CD4-positive, alpha-beta memory T cell (primary cell): ENCODE measurements at regions not wholly inside any gene's neighbourhood (a gene's known extent, or its start where the extent isn't known, plus 50 kb on each side); places are given as distances from the start of the nearest gene placed in this dataset.

Experiments
- CTCF ChIA-PET: fragments of 350-600 bp; sonication (Branson Sonifier 250); formaldehyde crosslinking; loops from one replicate; lab custom pipeline; 2021; ENCODE audit warnings: inconsistent platforms; ENCODE audit not compliant: partially characterized antibody; lab: Charles Lee
- POLR2A ChIA-PET: fragments of 350-600 bp; sonication (Branson Sonifier 250); formaldehyde crosslinking; loops from one replicate; lab custom pipeline; 2021; ENCODE audit not compliant: partially characterized antibody; lab: Charles Lee
- DNase-seq, 5 donors: peaks; one replicate each; pipeline versions ENCODE4 v3.0.0 to v3.0.0-alpha.2; 2020 to 2022; ENCODE audit warnings: mixed read lengths in 1 of 5
- H3K27ac ChIP-seq: one replicate; pipeline ENCODE4 v1.7.0; 2013; ENCODE audit warnings: low read depth, low read length
- H3K27me3 ChIP-seq: 2 replicates; pipeline ENCODE4 v1.7.0; 2013; ENCODE audit warnings: mild to moderate bottlenecking, low read length, moderate library complexity; ENCODE audit not compliant: insufficient read depth
- H3K36me3 ChIP-seq: 2 replicates; pipeline ENCODE4 v1.7.0; 2013; ENCODE audit warnings: mild to moderate bottlenecking, low read length, moderate library complexity; ENCODE audit not compliant: insufficient read depth
- H3K4me1 ChIP-seq: 2 replicates; pipeline ENCODE4 v1.7.0; 2013; ENCODE audit warnings: mild to moderate bottlenecking, low read length, moderate library complexity; ENCODE audit not compliant: insufficient read depth
- H3K4me3 ChIP-seq, 2 donors: one replicate each; pipeline ENCODE4 v1.7.0; 2013; ENCODE audit warnings: low read length in 2 of 2, mild to moderate bottlenecking in 1 of 2
- H3K9me3 ChIP-seq, 2 donors: one replicate each; pipeline ENCODE4 v1.7.0; 2013; ENCODE audit warnings: low read length in 2 of 2, control low read depth in 1 of 2; ENCODE audit not compliant: control insufficient read depth in 1 of 2
- H3K27ac Mint-ChIP-seq, 7 donors: one replicate each; pipeline ENCODE4 v1.8.0; 2020 to 2021; ENCODE audit warnings: mixed read lengths in 7 of 7, mild to moderate bottlenecking in 6 of 7, inconsistent platforms in 3 of 7, moderate library complexity in 3 of 7
- H3K27me3 Mint-ChIP-seq, 2 donors: one replicate each; pipeline ENCODE4 v1.8.0; 2020 to 2021; ENCODE audit warnings: mixed read lengths in 2 of 2
- H3K36me3 Mint-ChIP-seq, 2 donors: one replicate each; pipeline ENCODE4 v1.8.0; 2020 to 2021; ENCODE audit warnings: mixed read lengths in 2 of 2, inconsistent platforms in 1 of 2, mild to moderate bottlenecking in 1 of 2
- H3K4me1 Mint-ChIP-seq, 4 donors: one replicate each; pipeline ENCODE4 v1.8.0; 2020 to 2021; ENCODE audit warnings: mixed read lengths in 4 of 4, mild to moderate bottlenecking in 1 of 4
- H3K4me3 Mint-ChIP-seq, 8 donors: one replicate each; pipeline ENCODE4 v1.8.0; 2020 to 2021; ENCODE audit warnings: mixed read lengths in 8 of 8, mild to moderate bottlenecking in 7 of 8, moderate library complexity in 6 of 8, inconsistent platforms in 3 of 8
- H3K9me3 Mint-ChIP-seq, 8 donors: one replicate each; pipeline ENCODE4 v1.8.0; 2020 to 2021; ENCODE audit warnings: mixed read lengths in 8 of 8, mild to moderate bottlenecking in 5 of 8, inconsistent platforms in 3 of 8, moderate library complexity in 1 of 8
- intact Hi-C: fragments of 100-400 bp; cut with micrococcal nuclease; formaldehyde crosslinking; loops from one replicate; pipeline ENCODE4 v1.15.1; 2023

DNA sequence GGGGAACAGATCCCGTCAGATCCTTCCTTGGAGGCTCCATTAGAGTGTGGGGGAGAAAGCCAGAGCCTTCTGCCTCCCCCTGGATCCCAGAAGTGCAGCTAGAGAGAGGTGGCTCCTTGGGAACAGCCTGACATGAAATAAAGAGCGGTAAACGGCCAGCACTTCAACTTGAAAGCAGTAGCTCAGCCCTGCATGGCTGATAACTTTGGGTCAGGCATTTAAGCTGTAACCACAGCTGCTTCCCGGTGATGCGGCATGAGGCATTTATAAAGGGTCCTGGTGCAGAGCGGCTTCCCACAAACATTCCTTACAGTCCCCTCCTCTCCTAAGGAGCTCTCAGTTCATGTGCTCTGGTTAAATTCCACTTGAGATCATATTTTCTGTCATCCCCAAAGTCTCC, 960.3 kb downstream of the VRK1 start:
- ChIA-PET CTCF (no interaction called here), POLR2A (interaction anchor here (1.1 to 1.6 kb wide), 2 partner anchors 10 to 33 kb away, joined by 3 to 4 read pairs; no protein-coding TSS in a partner anchor)
- no peak for DNase-seq
- H3K9me3 Mint-ChIP-seq = no peaks in the 10 kb centered on the region
- Histone ChIP-seq H3K27ac (no peak overlapping the region), H3K4me3 (no peak overlapping the region), H3K27me3 (no peaks in the 10 kb centered on the region), H3K36me3 (no peaks in the 10 kb centered on the region), H3K4me1 (peaks cover 2% of the 10 kb centered on the region), H3K9me3 (no peaks in the 10 kb centered on the region)
- no peak overlapping the region for H3K27ac Mint-ChIP-seq
- H3K27me3 Mint-ChIP-seq = peaks cover 0 to 2% of the 10 kb centered on the region in 2 donors
- H3K36me3 Mint-ChIP-seq = no peaks in the 10 kb centered on the region
- H3K4me1 Mint-ChIP-seq = peaks cover 3 to 9% (median 7%) of the 10 kb centered on the region in 4 donors
- intact Hi-C loops = no loop called here
- H3K4me3 Mint-ChIP-seq = no peak overlapping the region

- ChIA-PET POLR2A (no interaction called here), CTCF (no interaction called here)
Measured at GRCh38 chr14:97760050-97760449, 962.9 kb downstream of the VRK1 start.

DNA sequence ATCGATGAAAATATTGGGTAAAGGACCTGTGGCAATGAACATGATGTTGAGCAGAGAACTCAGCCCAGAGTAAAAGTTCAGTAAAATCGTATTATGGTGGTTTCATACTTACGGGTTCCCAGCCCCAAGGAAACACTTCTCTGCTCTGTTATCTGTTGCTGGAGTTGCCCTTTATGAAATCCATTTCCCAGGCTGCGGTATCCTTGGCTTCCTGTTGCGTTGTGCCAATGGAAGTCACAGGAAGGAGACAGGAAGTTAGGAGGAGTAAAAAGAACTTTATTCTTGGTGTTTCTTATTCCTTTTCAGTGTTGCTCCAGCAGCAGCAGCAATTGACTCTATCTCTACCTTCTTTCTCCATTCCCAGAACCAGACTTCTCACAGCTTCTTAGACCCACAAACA, 965.2 kb downstream of the VRK1 start:
- Histone ChIP-seq H3K4me1 (peaks cover 8% of the 10 kb centered on the region), H3K9me3 (no peaks in the 10 kb centered on the region), H3K27me3 (no peaks in the 10 kb centered on the region), H3K27ac (no peak overlapping the region), H3K4me3 (no peak overlapping the region), H3K36me3 (no peaks in the 10 kb centered on the region)
- Mint-ChIP-seq H3K4me3 (no peak overlapping the region), H3K27ac (peak overlapping the region in 4 of 7 donors; percentile 0 to 65 (median 26)), H3K9me3 (no peaks in the 10 kb centered on the region), H3K4me1 (peaks cover 12 to 16% (median 13%) of the 10 kb centered on the region in 4 donors), H3K27me3 (no peaks in the 10 kb centered on the region), H3K36me3 (no peaks in the 10 kb centered on the region)
- no peak for DNase-seq
- intact Hi-C loops = no loop called here
- POLR2A ChIA-PET = no interaction called here
- CTCF ChIA-PET = no interaction called here

More at GRCh38 chr14:97760050-97760449, 962.9 kb downstream of the VRK1 start:
- H3K36me3 Mint-ChIP-seq = no peaks in the 10 kb centered on the region
- H3K36me3 ChIP-seq = no peaks in the 10 kb centered on the region
- peaks cover 0 to 2% of the 10 kb centered on the region in 2 donors for H3K27me3 Mint-ChIP-seq
- DNase-seq = no peak
- no peak overlapping the region for H3K27ac ChIP-seq
- intact Hi-C loops = no loop called here
- no peaks in the 10 kb centered on the region for H3K9me3 ChIP-seq
- H3K27ac Mint-ChIP-seq = no peak overlapping the region
- peaks cover 8% of the 10 kb centered on the region for H3K4me1 ChIP-seq
- H3K4me1 Mint-ChIP-seq = peaks cover 12 to 16% (median 13%) of the 10 kb centered on the region in 4 donors
- no peaks in the 10 kb centered on the region for H3K9me3 Mint-ChIP-seq
- no peak overlapping the region for H3K4me3 ChIP-seq
- H3K27me3 ChIP-seq = no peaks in the 10 kb centered on the region
- H3K4me3 Mint-ChIP-seq = no peak overlapping the region

DNA sequence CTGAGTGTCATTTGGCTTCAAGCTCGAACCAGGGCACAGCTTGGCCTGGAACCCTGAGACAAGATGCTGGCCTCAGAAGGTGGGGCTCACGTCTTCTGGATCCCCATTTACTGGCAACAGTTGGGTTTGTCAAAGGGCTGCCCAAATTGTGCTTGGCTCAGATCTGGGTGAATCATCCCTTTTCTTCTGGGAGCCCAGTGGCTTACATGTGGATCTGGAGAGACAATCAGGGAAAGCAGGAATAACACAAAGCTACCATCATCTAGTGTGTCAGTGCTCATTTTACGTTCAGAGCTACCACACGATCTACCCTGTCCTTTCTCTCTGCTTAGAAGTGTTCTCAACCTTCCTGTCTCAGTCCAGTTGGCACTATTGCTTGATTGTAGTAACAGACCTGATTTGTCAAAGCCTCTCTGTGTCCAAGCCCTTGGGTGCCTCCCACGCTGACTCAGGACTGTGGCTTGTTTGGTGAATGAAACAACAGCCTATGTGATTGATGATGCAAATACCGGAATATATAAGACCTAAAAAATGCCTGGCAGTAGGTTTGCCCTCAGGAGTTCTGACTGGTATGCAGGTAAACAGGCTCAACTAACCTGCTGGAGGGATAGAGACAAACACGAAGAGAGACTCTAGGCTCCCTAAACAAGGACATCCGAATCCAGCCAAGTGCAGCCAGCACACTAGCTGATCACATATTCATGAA, 974.3 kb downstream of the VRK1 start:
- Histone ChIP-seq H3K9me3 (no peaks in the 10 kb centered on the region), H3K27me3 (no peaks in the 10 kb centered on the region), H3K4me1 (no peaks in the 10 kb centered on the region), H3K4me3 (no peak overlapping the region), H3K36me3 (no peaks in the 10 kb centered on the region), H3K27ac (no peak overlapping the region)
- ChIA-PET CTCF (no interaction called here), POLR2A (interaction anchor here (1.2 kb wide), 1 partner anchor 9 kb away, joined by 3 read pairs; no protein-coding TSS in a partner anchor)
- Mint-ChIP-seq H3K27me3 (no peaks in the 10 kb centered on the region), H3K4me1 (peaks cover 0 to 6% (median under 1%) of the 10 kb centered on the region in 4 donors), H3K4me3 (no peak overlapping the region), H3K36me3 (no peaks in the 10 kb centered on the region), H3K9me3 (peaks cover 0 to 2% (median 0%) of the 10 kb centered on the region in 8 donors), H3K27ac (no peak overlapping the region)
- intact Hi-C loops = no loop called here
- no peak for DNase-seq

DNA sequence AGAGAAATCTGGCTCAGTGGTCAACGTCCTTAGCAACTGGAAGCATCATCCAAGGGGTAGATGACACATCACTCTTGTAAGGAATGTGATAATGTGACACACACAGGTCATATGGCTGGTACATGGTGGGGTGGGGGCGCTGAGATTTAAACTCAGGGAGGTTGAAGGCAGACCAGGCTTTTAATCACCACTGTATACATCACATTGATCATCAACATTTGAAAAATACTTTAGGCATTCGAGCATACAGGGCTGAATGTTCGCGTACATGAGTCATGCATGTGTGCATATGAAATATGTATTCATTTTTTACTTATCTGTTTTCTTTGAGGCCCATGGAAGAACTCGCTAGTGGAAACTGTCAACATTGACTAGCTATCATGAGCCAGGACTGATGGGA, 976.4 kb downstream of the VRK1 start:
- Histone ChIP-seq H3K4me3 (no peak overlapping the region), H3K36me3 (no peaks in the 10 kb centered on the region), H3K27me3 (no peaks in the 10 kb centered on the region), H3K27ac (no peak overlapping the region), H3K9me3 (no peaks in the 10 kb centered on the region), H3K4me1 (peaks cover 13% of the 10 kb centered on the region)
- ChIA-PET CTCF (no interaction called here), POLR2A (interaction anchor here (0.6 kb wide), 1 partner anchor 60 kb away, joined by 3 read pairs; no protein-coding TSS in a partner anchor)
- intact Hi-C loops = no loop called here
- Mint-ChIP-seq H3K4me3 (no peak overlapping the region), H3K27me3 (no peaks in the 10 kb centered on the region), H3K36me3 (no peaks in the 10 kb centered on the region), H3K4me1 (peaks cover 10 to 18% (median 14%) of the 10 kb centered on the region in 4 donors), H3K9me3 (peaks cover 0 to 2% (median 0%) of the 10 kb centered on the region in 8 donors), H3K27ac (peak overlapping the region in 1 of 7 donors; percentile 4)
- DNase-seq = no peak

GRCh38 chr14:97776890-97777558, 979.8 kb downstream of the VRK1 start:
- H3K4me3 ChIP-seq = no peak overlapping the region
- ChIA-PET CTCF (interaction anchor here (0.6 to 2.4 kb wide), 6 partner anchors 10 to 601 kb away, joined by 3 to 6 read pairs (median 3); no protein-coding TSS in a partner anchor), POLR2A (interaction anchor here (1.1 to 1.3 kb wide), 2 partner anchors 174 to 319 kb away, joined by 3 read pairs; no protein-coding TSS in a partner anchor)
- no peak overlapping the region for H3K27ac ChIP-seq
- H3K36me3 Mint-ChIP-seq = no peaks in the 10 kb centered on the region
- H3K9me3 Mint-ChIP-seq = peaks cover 0 to 2% (median 0%) of the 10 kb centered on the region in 8 donors
- peaks cover 11 to 18% (median 14%) of the 10 kb centered on the region in 4 donors for H3K4me1 Mint-ChIP-seq
- no peaks in the 10 kb centered on the region for H3K36me3 ChIP-seq
- H3K27ac Mint-ChIP-seq = peak overlapping the region in 4 of 7 donors; percentile 37 to 70 (median 48)
- intact Hi-C loops = no loop called here
- DNase-seq = peak in 4 of 5 donors; percentile 6 to 18 (median 12)
- H3K4me3 Mint-ChIP-seq = peak overlapping the region in 1 of 8 donors; percentile 18
- H3K27me3 ChIP-seq = no peaks in the 10 kb centered on the region
- no peaks in the 10 kb centered on the region for H3K27me3 Mint-ChIP-seq
- H3K4me1 ChIP-seq = peaks cover 13% of the 10 kb centered on the region
- H3K9me3 ChIP-seq = no peaks in the 10 kb centered on the region
